ENCODE measurements at regions not wholly inside any gene's neighbourhood (a gene's known extent, or its start where the extent isn't known, plus 50 kb on each side); places are given as distances from the start of the nearest gene placed in this dataset.

GRCh38 chr7:32298408-32299132 is 191.6 kb downstream of the LSM5 start:
- DNase-seq (ENCODE audit: low spot score) = no peak
- TF ChIP-seq, protein P1, sequence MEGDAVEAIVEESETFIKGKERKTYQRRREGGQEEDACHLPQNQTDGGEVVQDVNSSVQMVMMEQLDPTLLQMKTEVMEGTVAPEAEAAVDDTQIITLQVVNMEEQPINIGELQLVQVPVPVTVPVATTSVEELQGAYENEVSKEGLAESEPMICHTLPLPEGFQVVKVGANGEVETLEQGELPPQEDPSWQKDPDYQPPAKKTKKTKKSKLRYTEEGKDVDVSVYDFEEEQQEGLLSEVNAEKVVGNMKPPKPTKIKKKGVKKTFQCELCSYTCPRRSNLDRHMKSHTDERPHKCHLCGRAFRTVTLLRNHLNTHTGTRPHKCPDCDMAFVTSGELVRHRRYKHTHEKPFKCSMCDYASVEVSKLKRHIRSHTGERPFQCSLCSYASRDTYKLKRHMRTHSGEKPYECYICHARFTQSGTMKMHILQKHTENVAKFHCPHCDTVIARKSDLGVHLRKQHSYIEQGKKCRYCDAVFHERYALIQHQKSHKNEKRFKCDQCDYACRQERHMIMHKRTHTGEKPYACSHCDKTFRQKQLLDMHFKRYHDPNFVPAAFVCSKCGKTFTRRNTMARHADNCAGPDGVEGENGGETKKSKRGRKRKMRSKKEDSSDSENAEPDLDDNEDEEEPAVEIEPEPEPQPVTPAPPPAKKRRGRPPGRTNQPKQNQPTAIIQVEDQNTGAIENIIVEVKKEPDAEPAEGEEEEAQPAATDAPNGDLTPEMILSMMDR (IDR thresholded peaks at IDR 0.05; ENCODE audit: extremely low read depth, missing control alignments) = no peak

GRCh38 chr7:32293833-32294232 is 196.3 kb downstream of the LSM5 start:
- no peak for DNase-seq (ENCODE audit: low spot score)
- TF ChIP-seq, protein P1 (IDR thresholded peaks at IDR 0.05; ENCODE audit: extremely low read depth, missing control alignments) = no peak

DNA sequence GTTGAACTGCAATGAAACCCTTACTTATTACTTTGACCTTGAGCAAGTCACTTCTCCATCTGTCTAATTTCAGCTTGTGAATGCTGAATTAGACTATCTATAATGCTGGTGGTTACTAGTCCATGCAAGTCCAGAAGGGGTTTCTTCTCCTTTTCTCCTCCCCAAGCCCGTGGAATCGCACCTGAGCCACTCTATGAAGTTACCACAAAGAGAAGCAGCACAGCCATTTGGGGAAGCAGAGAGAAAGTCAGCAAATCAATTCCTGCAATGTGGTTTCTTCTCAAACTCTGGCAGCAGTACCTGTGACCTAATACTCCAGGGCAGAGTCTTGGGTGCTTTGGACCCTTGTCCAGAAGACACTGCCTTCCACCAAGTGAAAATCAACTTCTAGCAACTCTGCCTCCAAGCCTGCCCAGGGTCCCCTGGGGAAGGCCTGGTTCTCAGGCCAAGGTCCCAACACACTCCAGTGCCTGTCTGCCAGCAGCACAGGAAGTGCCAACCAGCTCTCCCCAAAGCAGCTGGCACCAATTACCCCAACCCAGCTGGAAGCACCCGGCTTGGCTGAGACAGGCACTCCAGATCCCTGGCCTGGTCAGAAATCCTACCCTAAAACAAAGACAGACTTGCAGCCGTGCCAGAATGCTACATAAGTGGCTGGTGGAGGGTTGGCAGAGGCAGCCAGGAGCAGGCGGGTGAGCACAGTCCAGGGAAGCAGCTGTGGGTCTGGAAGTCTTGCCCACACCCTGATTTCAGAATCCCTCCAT is 200.3 kb downstream of the LSM5 start:
- TF ChIP-seq, protein P1 (IDR thresholded peaks at IDR 0.05; ENCODE audit: extremely low read depth, missing control alignments) = no peak
- DNase-seq (ENCODE audit: low spot score) = no peak

- TF ChIP-seq, protein P1 (IDR thresholded peaks at IDR 0.05; ENCODE audit: extremely low read depth, missing control alignments) = no peak
- no peak for DNase-seq (ENCODE audit: low spot score)
Measured at GRCh38 chr7:32285698-32286097, 204.5 kb downstream of the LSM5 start.

- DNase-seq (ENCODE audit: low spot score) = no peak
- TF ChIP-seq, protein P1 (IDR thresholded peaks at IDR 0.05; ENCODE audit: extremely low read depth, missing control alignments) = no peak
Measured at GRCh38 chr7:32283546-32283945, 206.6 kb downstream of the LSM5 start.

GRCh38 chr7:32279500-32279899 is 209.3 kb upstream of the PDE1C start:
- DNase-seq (ENCODE audit: low spot score) = no peak
- TF ChIP-seq, protein P1 (IDR thresholded peaks at IDR 0.05; ENCODE audit: extremely low read depth, missing control alignments) = no peak

All from GM20000 (cell line).